ENCODE measurements at regions not wholly inside any gene's neighbourhood (a gene's known extent, or its start where the extent isn't known, plus 50 kb on each side); places are given as distances from the start of the nearest gene placed in this dataset.

- DNase-seq (ENCODE audit: low read depth, low spot score) = no peak
- in situ Hi-C loops (cut with HindIII; ENCODE audit: low pct_unique_long_range_greater_than_20kb, low sequenced_read_pairs) = no loop called here
Measured at GRCh38 chr12:93108985-93109384, 179.9 kb upstream of the EEA1 start.

- in situ Hi-C loops (cut with HindIII; ENCODE audit: low pct_unique_long_range_greater_than_20kb, low sequenced_read_pairs) = no loop called here
Measured at GRCh38 chr12:93109551-93110203, 180.6 kb upstream of the EEA1 start.

GRCh38 chr12:93111773-93112172, 182.7 kb upstream of the EEA1 start:
- in situ Hi-C loops (cut with HindIII; ENCODE audit: low pct_unique_long_range_greater_than_20kb, low sequenced_read_pairs) = no loop called here
- DNase-seq (ENCODE audit: low read depth, low spot score) = no peak

More at GRCh38 chr12:93109551-93110203, 180.6 kb upstream of the EEA1 start:
- DNase-seq (ENCODE audit: low read depth, low spot score) = peak; percentile 15

DNA sequence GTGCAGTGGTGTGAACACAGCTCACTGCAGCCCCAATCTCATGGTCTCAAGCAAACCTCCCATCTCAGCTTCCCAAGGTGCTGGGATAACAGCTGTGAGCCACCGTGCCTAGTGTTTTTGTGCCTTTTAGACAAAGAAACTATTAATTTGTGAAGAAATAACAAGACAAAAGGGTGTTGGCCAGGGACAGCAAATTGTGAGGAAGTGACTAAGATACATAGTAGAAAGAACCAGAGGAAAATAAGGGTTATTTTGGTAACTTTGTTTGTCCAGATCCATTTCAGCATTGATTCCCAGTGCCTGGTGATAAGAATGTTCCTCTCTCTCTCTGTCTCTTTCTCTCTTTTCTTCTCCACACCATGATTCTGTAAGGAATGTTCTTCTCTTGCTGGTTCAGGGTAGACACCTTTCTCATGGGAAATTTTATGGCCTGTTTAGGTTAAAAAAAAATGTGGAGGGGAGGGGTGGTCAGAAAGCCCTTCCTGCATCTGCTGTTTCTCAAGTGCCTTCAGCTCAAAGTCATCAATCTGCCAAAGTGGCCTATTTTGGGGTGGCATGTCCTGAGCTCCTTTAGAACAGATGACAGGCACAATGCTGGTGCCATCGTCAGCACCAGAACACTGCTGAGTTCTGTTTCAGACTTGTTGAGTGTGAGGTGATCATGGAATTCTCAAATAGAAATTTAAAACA, 184.4 kb upstream of the EEA1 start:
- no peak for DNase-seq (ENCODE audit: low read depth, low spot score)
- in situ Hi-C loops (cut with HindIII; ENCODE audit: low pct_unique_long_range_greater_than_20kb, low sequenced_read_pairs) = no loop called here

DNA sequence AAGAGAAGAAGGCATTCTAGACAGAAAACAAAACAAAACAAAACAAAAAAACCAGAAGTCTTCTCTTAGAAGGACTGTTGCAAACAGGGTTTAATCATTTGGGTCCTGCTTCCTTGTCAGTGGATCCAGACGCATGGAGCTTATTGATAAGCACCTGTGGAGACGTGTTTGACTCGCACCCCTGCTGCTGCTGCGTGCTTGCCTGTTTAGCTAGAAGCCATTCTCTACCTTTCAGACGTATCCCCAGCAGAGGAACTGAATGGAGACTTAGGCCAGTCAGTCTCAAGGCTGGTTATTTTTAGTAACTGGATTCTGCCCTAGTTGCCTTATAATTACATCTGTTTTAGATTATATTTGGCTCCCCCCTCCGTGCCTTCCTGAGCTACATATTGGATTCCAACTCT, 186.1 kb upstream of the EEA1 start:
- DNase-seq (ENCODE audit: low read depth, low spot score) = no peak
- in situ Hi-C loops (cut with HindIII; ENCODE audit: low pct_unique_long_range_greater_than_20kb, low sequenced_read_pairs) = no loop called here

- in situ Hi-C loops (cut with HindIII; ENCODE audit: low pct_unique_long_range_greater_than_20kb, low sequenced_read_pairs) = no loop called here
- DNase-seq (ENCODE audit: low read depth, low spot score) = no peak
Measured at GRCh38 chr12:93115646-93116045, 186.6 kb upstream of the EEA1 start.

- DNase-seq (ENCODE audit: low read depth, low spot score) = no peak
- in situ Hi-C loops (cut with HindIII; ENCODE audit: low pct_unique_long_range_greater_than_20kb, low sequenced_read_pairs) = no loop called here
Measured at GRCh38 chr12:93116632-93117031, 187.5 kb upstream of the EEA1 start.

DNA sequence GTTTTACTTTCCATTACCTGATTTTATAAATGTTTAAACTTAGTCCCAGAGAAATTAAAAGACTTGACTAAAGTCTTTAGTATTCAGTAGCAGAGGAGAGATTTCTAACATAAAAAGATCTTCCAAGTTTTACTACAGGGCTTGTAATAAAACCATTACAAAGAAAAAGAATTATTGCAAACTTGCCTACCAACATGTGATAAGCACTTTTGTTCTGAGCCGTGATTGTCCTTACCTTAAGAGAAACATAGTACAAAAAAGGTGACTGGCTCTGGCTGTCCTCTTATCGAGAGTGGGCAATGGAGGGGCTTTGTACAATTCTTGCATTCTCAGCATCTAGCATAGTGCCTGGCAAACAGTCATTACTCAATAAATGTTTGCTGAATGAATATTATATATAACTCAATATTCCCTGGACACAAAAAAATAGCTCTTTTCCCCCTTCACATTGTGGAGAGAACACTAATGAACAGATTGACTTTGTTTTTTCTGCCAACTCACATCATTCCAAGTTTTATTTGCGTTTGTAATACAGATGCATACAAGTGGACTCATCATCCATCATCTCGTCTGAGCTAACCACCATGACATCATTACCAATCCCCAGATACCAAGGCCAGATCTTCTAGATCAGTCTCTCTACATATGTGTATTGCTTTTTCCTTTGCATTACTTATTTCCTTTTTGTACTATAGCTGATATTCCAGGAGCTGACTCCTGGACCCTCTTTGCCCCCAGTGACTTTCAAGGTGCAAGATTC, 192.8 kb upstream of the EEA1 start:
- in situ Hi-C loops (cut with HindIII; ENCODE audit: low pct_unique_long_range_greater_than_20kb, low sequenced_read_pairs) = no loop called here
- no peak for DNase-seq (ENCODE audit: low read depth, low spot score)

GRCh38 chr12:93122569-93123091, 193.5 kb upstream of the EEA1 start:
- no peak for DNase-seq (ENCODE audit: low read depth, low spot score)
- in situ Hi-C loops (cut with HindIII; ENCODE audit: low pct_unique_long_range_greater_than_20kb, low sequenced_read_pairs) = no loop called here

- DNase-seq (ENCODE audit: low read depth, low spot score) = no peak
- in situ Hi-C loops (cut with HindIII; ENCODE audit: low pct_unique_long_range_greater_than_20kb, low sequenced_read_pairs) = no loop called here
Measured at GRCh38 chr12:93125126-93125525, 196.0 kb upstream of the EEA1 start.

DNA sequence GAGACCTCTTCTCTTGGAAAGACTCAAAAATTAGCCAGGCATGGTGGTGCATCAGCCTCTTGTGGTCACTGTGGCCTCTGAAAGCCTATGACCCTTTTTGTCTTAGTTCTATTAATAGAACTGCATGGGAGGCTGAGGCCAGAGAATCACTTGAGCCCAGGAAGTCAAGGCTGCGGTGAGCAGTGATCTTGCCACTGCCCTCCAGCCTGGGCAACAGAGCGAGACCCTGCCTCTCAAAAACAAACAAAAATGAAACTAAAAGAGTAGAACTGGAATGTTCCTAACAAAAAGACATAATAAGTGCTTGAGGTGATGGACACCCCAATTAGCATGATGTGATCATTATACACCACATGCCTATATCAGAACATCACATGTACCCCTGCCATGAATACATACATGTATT, 197.0 kb upstream of the EEA1 start:
- in situ Hi-C loops (cut with HindIII; ENCODE audit: low pct_unique_long_range_greater_than_20kb, low sequenced_read_pairs) = no loop called here
- no peak for DNase-seq (ENCODE audit: low read depth, low spot score)

DNA sequence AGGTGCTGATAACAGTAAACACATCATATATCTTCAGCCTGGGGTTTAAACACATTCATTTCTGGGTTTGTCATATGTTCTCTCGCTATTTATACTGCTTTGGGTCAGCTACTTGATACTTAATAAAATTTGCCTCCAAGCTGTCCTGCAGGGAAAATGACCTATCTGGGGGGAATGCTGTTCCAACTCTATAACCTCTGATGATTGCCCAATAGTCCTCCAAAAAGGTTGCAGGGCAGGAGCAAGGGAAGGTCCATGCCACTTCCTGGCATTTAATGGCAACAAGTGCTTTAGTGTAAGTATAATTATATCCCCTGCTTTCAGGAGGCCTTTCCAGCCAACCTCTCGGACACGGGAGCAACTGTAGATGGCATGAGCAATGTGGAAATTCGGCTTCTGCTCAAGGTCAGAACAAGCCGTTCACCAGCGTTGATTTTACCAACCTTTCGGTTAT, 198.0 kb upstream of the EEA1 start:
- in situ Hi-C loops (cut with HindIII; ENCODE audit: low pct_unique_long_range_greater_than_20kb, low sequenced_read_pairs) = no loop called here

GRCh38 chr12:93127582-93128331, 198.7 kb upstream of the EEA1 start:
- DNase-seq (ENCODE audit: low read depth, low spot score) = peak; percentile 37

More for the DNA sequence above, 198.0 kb upstream of the EEA1 start:
- no peak for DNase-seq (ENCODE audit: low read depth, low spot score)

GRCh38 chr12:93128332-93128707, 199.2 kb upstream of the EEA1 start:
- DNase-seq (ENCODE audit: low read depth, low spot score) = no peak
- in situ Hi-C loops (cut with HindIII; ENCODE audit: low pct_unique_long_range_greater_than_20kb, low sequenced_read_pairs) = no loop called here

More at GRCh38 chr12:93127582-93128331, 198.7 kb upstream of the EEA1 start:
- in situ Hi-C loops (cut with HindIII; ENCODE audit: low pct_unique_long_range_greater_than_20kb, low sequenced_read_pairs) = no loop called here

- in situ Hi-C loops (cut with HindIII; ENCODE audit: low pct_unique_long_range_greater_than_20kb, low sequenced_read_pairs) = no loop called here
- DNase-seq (ENCODE audit: low read depth, low spot score) = no peak
Measured at GRCh38 chr12:93130366-93131054, 201.4 kb upstream of the EEA1 start.

DNA sequence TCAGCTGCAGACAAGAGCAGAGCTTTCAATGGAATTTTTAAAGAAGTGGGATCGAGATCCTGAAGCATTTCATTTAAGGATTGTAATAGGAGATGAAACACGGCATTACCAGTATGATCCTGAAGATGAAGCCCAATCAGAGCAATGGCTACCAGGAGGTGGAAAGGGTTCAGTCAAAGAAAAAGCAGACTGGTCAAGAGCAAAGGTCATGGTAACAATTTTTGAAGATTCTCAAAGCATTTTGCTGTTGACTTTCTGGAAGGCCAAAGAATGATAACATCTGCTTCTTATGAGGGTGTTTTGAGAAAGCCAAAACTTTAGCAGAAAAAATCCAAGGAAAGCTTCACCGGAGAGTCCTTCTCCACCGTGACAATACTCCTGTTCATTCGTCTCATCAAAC, 204.3 kb upstream of the EEA1 start:
- DNase-seq (ENCODE audit: low read depth, low spot score) = no peak

DNA sequence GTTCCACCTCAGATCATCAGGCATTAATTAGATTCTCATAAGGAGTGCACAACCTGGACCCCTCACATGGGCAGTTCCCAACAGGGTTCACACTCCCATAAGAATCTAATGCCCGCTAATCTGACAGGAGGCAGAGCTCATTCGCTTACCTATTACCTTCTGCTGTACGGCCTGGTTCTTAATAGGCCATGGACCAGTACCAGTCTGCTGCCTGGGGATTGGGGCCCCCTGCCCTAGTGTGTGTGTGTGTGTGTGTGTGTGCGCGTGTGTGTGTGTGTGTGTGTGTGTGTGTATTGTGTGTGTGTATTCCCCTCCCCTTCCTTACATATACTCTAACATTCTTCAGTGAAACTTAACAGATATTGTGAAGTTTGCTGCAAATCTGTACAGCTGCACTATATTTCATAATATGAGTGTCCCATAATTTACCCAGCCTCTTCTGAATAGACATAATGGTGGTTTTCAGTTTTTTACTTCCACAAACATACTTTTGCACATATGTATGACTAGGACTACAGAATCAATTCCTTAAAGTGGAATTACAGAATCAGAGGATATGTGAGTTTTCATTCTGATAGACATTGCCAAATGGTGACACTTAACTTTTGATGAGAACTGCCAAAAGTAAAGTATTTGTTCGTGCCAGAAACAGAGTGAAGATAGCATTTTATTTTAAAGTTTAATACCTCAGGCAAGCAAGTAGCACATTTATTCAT, 205.2 kb upstream of the EEA1 start:
- in situ Hi-C loops (cut with HindIII; ENCODE audit: low pct_unique_long_range_greater_than_20kb, low sequenced_read_pairs) = no loop called here
- DNase-seq (ENCODE audit: low read depth, low spot score) = no peak

More for the DNA sequence above, 204.3 kb upstream of the EEA1 start:
- in situ Hi-C loops (cut with HindIII; ENCODE audit: low pct_unique_long_range_greater_than_20kb, low sequenced_read_pairs) = no loop called here

Data from SK-MEL-5 (cell line).